Activated B cell treated with CpG ODN at 0.5 μM for 24 hours (primary cell): ENCODE measurements at regions not wholly inside any gene's neighbourhood (a gene's known extent, or its start where the extent isn't known, plus 50 kb on each side); places are given as distances from the start of the nearest gene placed in this dataset.

ENCODE experiments used
- ATAC-seq: fragments of 200-7000 bp; cut with Tn5 transposase; one replicate; pipeline ENCODE4 v1.10.0; 2021; ENCODE audit warnings: low read depth, mild to moderate bottlenecking, moderate library complexity
- CTCF ChIA-PET: fragments of 350-600 bp; sonication (Branson Sonifier 250); formaldehyde crosslinking; loops from one replicate; lab custom pipeline; 2021; ENCODE audit warnings: antibody characterized with exemption; lab: Charles Lee
- POLR2A ChIA-PET: fragments of 350-600 bp; sonication (Branson Sonifier 250); formaldehyde crosslinking; loops from one replicate; lab custom pipeline; 2021; ENCODE audit warnings: antibody characterized with exemption; lab: Charles Lee
- DNase-seq: peaks from one replicate; pipeline ENCODE4 v3.0.0; 2022
- H3K27ac Mint-ChIP-seq: one replicate; pipeline ENCODE4 v1.8.0; 2020; ENCODE audit warnings: mixed read lengths
- H3K27me3 Mint-ChIP-seq: one replicate; pipeline ENCODE4 v1.8.0; 2021; ENCODE audit warnings: mixed read lengths
- H3K36me3 Mint-ChIP-seq: one replicate; pipeline ENCODE4 v1.8.0; 2021; ENCODE audit warnings: low read depth, mixed read lengths
- H3K4me1 Mint-ChIP-seq: one replicate; pipeline ENCODE4 v1.8.0; 2021; ENCODE audit warnings: mixed read lengths
- H3K4me3 Mint-ChIP-seq: one replicate; pipeline ENCODE4 v1.8.0; 2020; ENCODE audit warnings: mild to moderate bottlenecking, mixed read lengths
- H3K9me3 Mint-ChIP-seq: one replicate; pipeline ENCODE4 v1.8.0; 2020; ENCODE audit warnings: mixed read lengths
- CTCF ChIP-seq: fragments of 200-600 bp; IDR thresholded peaks from one replicate; pipeline ENCODE4 v1.8.0; 2022; ENCODE audit warnings: antibody characterized with exemption, mild to moderate bottlenecking
- intact Hi-C: fragments of 100-400 bp; cut with micrococcal nuclease; formaldehyde crosslinking; loops from one replicate; pipeline ENCODE4 v1.15.1; 2024

- DNase-seq, result no peak
- ChIA-PET POLR2A (no interaction called here), CTCF (no interaction called here)
- peaks cover 8% of the 10 kb centered on the region for H3K4me1 Mint-ChIP-seq
- intact Hi-C loops, result no loop called here
- no peaks in the 10 kb centered on the region for H3K9me3 Mint-ChIP-seq
- no peak for TF ChIP-seq CTCF
- no peak for ATAC-seq
- no peak overlapping the region for H3K27ac Mint-ChIP-seq
- H3K36me3 Mint-ChIP-seq, result no peaks in the 10 kb centered on the region
- peaks cover 16% of the 10 kb centered on the region for H3K27me3 Mint-ChIP-seq
- H3K4me3 Mint-ChIP-seq, result no peak overlapping the region
These were observed 87.7 kb upstream of the ALX4 start for GRCh38 chr11:44397586-44398178.

- Mint-ChIP-seq H3K4me1 (peaks cover 8% of the 10 kb centered on the region), H3K27ac (no peak overlapping the region), H3K4me3 (no peak overlapping the region), H3K27me3 (peaks cover 16% of the 10 kb centered on the region), H3K36me3 (no peaks in the 10 kb centered on the region), H3K9me3 (no peaks in the 10 kb centered on the region)
- ATAC-seq (no peak), DNase-seq (no peak)
- no peak for TF ChIP-seq CTCF
- intact Hi-C loops, result no loop called here
- CTCF ChIA-PET, result no interaction called here
- POLR2A ChIA-PET, result no interaction called here
These were observed 88.5 kb upstream of the ALX4 start for GRCh38 chr11:44398266-44399030.

- ChIA-PET CTCF (no interaction called here), POLR2A (no interaction called here)
- no peak overlapping the region for H3K4me3 Mint-ChIP-seq
- no peak for DNase-seq
- no peak for ATAC-seq
- peaks cover 8% of the 10 kb centered on the region for H3K4me1 Mint-ChIP-seq
- H3K9me3 Mint-ChIP-seq, result no peaks in the 10 kb centered on the region
- H3K36me3 Mint-ChIP-seq, result no peaks in the 10 kb centered on the region
- no peak overlapping the region for H3K27ac Mint-ChIP-seq
- no peak for TF ChIP-seq CTCF
- H3K27me3 Mint-ChIP-seq, result peaks cover 16% of the 10 kb centered on the region
- intact Hi-C loops, result no loop called here
These were observed 90.0 kb upstream of the ALX4 start for GRCh38 chr11:44399968-44400367.

GRCh38 chr11:44400431-44400830 lies 90.5 kb upstream of the ALX4 start:
- intact Hi-C loops, result no loop called here
- ChIA-PET POLR2A (no interaction called here), CTCF (no interaction called here)
- Mint-ChIP-seq H3K36me3 (no peaks in the 10 kb centered on the region), H3K4me3 (no peak overlapping the region), H3K27me3 (peaks cover 18% of the 10 kb centered on the region), H3K9me3 (no peaks in the 10 kb centered on the region), H3K27ac (no peak overlapping the region), H3K4me1 (peaks cover 8% of the 10 kb centered on the region)
- no peak for TF ChIP-seq CTCF
- ATAC-seq (no peak), DNase-seq (no peak)

- intact Hi-C loops, result no loop called here
These were observed 92.6 kb upstream of the ALX4 start for GRCh38 chr11:44402466-44403075.

More at GRCh38 chr11:44402466-44403075, 92.6 kb upstream of the ALX4 start:
- ChIA-PET POLR2A (no interaction called here), CTCF (no interaction called here)
- H3K4me1 Mint-ChIP-seq, result peaks cover 8% of the 10 kb centered on the region
- DNase-seq (no peak), ATAC-seq (no peak)
- H3K27me3 Mint-ChIP-seq, result peaks cover 13% of the 10 kb centered on the region
- H3K36me3 Mint-ChIP-seq, result no peaks in the 10 kb centered on the region
- TF ChIP-seq CTCF, result no peak
- no peaks in the 10 kb centered on the region for H3K9me3 Mint-ChIP-seq
- H3K27ac Mint-ChIP-seq, result no peak overlapping the region
- H3K4me3 Mint-ChIP-seq, result no peak overlapping the region
